ENCODE measurements at regions not wholly inside any gene's neighbourhood (a gene's known extent, or its start where the extent isn't known, plus 50 kb on each side); places are given as distances from the start of the nearest gene placed in this dataset.

GRCh38 chr13:109642358-109642757 lies 144.0 kb downstream of the IRS2 start:
- Histone ChIP-seq H3K9ac (ENCODE audit: low read depth, low read length) (no peak overlapping the region), H3K9me3 (ENCODE audit: insufficient read depth, low read depth, low read length) (peaks cover 25% of the 10 kb centered on the region), H3K27ac (ENCODE audit: low read length) (no peak overlapping the region), H3K4me1 (ENCODE audit: insufficient read depth, low read length) (no peaks in the 10 kb centered on the region), H3K36me3 (ENCODE audit: insufficient read depth, low read depth, low read length) (no peaks in the 10 kb centered on the region), H3K4me3 (ENCODE audit: low read length) (no peak overlapping the region), H3K27me3 (ENCODE audit: insufficient read depth, low read length) (no peaks in the 10 kb centered on the region)

GRCh38 chr13:109636736-109637135 lies 149.6 kb downstream of the IRS2 start:
- no peaks in the 10 kb centered on the region for H3K36me3 ChIP-seq (ENCODE audit: insufficient read depth, low read depth, low read length)
- H3K9me3 ChIP-seq (ENCODE audit: insufficient read depth, low read depth, low read length) = peaks cover 25% of the 10 kb centered on the region
- H3K27me3 ChIP-seq (ENCODE audit: insufficient read depth, low read length) = no peaks in the 10 kb centered on the region
- no peak overlapping the region for H3K9ac ChIP-seq (ENCODE audit: low read depth, low read length)
- H3K4me1 ChIP-seq (ENCODE audit: insufficient read depth, low read length) = no peaks in the 10 kb centered on the region
- H3K4me3 ChIP-seq (ENCODE audit: low read length) = no peak overlapping the region
- no peak overlapping the region for H3K27ac ChIP-seq (ENCODE audit: low read length)

DNA sequence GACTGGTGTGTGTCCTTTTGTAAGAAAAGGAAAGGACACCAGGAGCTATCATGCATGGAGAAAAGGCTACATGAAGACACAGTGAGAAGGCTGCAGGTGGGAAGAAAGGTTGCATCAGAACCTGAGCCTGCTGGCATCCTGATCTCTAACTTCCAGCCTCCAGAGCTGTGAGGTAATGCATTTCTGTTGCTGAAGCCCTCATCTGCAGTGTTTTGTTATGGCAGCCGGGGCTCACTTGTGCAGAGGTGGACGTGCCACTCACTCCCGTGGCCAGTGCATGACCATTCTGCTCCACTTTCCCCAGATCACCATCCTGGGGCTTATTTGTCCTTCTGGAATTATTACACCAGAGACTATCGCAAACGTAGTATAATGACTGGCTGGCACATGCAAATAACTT lies 155.3 kb downstream of the IRS2 start:
- Histone ChIP-seq H3K9ac (ENCODE audit: low read depth, low read length) (no peak overlapping the region), H3K27ac (ENCODE audit: low read length) (no peak overlapping the region), H3K4me3 (ENCODE audit: low read length) (no peak overlapping the region), H3K9me3 (ENCODE audit: insufficient read depth, low read depth, low read length) (no peaks in the 10 kb centered on the region), H3K4me1 (ENCODE audit: insufficient read depth, low read length) (no peaks in the 10 kb centered on the region), H3K36me3 (ENCODE audit: insufficient read depth, low read depth, low read length) (no peaks in the 10 kb centered on the region), H3K27me3 (ENCODE audit: insufficient read depth, low read length) (no peaks in the 10 kb centered on the region)

DNA sequence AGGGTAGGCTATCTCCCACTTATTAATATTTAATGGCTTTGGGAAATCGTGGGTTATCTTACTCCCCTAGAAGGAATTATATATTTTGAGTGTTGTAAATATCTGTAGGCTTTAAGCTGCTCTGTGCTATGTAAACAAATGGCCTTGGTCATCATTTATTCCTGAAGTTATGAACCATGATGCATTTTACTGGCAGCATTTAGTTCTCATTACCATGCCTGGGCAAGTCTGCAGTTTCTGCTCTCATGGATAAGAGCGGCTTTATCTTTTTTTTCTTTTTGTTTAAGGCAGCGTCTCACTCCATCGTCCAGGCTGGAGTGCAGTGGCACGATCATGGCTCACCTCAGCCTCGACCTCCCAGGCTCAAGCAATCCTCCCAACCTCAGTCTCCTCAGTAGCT lies 156.1 kb downstream of the IRS2 start:
- Histone ChIP-seq H3K4me1 (ENCODE audit: insufficient read depth, low read length) (no peaks in the 10 kb centered on the region), H3K9me3 (ENCODE audit: insufficient read depth, low read depth, low read length) (no peaks in the 10 kb centered on the region), H3K4me3 (ENCODE audit: low read length) (no peak overlapping the region), H3K36me3 (ENCODE audit: insufficient read depth, low read depth, low read length) (no peaks in the 10 kb centered on the region), H3K27ac (ENCODE audit: low read length) (no peak overlapping the region), H3K27me3 (ENCODE audit: insufficient read depth, low read length) (no peaks in the 10 kb centered on the region), H3K9ac (ENCODE audit: low read depth, low read length) (no peak overlapping the region)

- H3K27ac ChIP-seq (ENCODE audit: low read length) = no peak overlapping the region
- no peak overlapping the region for H3K9ac ChIP-seq (ENCODE audit: low read depth, low read length)
- no peak overlapping the region for H3K4me3 ChIP-seq (ENCODE audit: low read length)
- H3K4me1 ChIP-seq (ENCODE audit: insufficient read depth, low read length) = no peaks in the 10 kb centered on the region
- H3K36me3 ChIP-seq (ENCODE audit: insufficient read depth, low read depth, low read length) = no peaks in the 10 kb centered on the region
- no peaks in the 10 kb centered on the region for H3K27me3 ChIP-seq (ENCODE audit: insufficient read depth, low read length)
- no peaks in the 10 kb centered on the region for H3K9me3 ChIP-seq (ENCODE audit: insufficient read depth, low read depth, low read length)
Measured at GRCh38 chr13:109629737-109630136, 156.6 kb downstream of the IRS2 start.

- no peak overlapping the region for H3K9ac ChIP-seq (ENCODE audit: low read depth, low read length)
- H3K4me1 ChIP-seq (ENCODE audit: insufficient read depth, low read length) = no peaks in the 10 kb centered on the region
- no peaks in the 10 kb centered on the region for H3K36me3 ChIP-seq (ENCODE audit: insufficient read depth, low read depth, low read length)
- H3K27ac ChIP-seq (ENCODE audit: low read length) = no peak overlapping the region
- H3K4me3 ChIP-seq (ENCODE audit: low read length) = no peak overlapping the region
- no peaks in the 10 kb centered on the region for H3K27me3 ChIP-seq (ENCODE audit: insufficient read depth, low read length)
- no peaks in the 10 kb centered on the region for H3K9me3 ChIP-seq (ENCODE audit: insufficient read depth, low read depth, low read length)
Measured at GRCh38 chr13:109628251-109628699, 158.1 kb downstream of the IRS2 start.

- Histone ChIP-seq H3K27ac (ENCODE audit: low read length) (no peak overlapping the region), H3K4me3 (ENCODE audit: low read length) (no peak overlapping the region), H3K27me3 (ENCODE audit: insufficient read depth, low read length) (no peaks in the 10 kb centered on the region), H3K4me1 (ENCODE audit: insufficient read depth, low read length) (no peaks in the 10 kb centered on the region), H3K9ac (ENCODE audit: low read depth, low read length) (no peak overlapping the region), H3K9me3 (ENCODE audit: insufficient read depth, low read depth, low read length) (no peaks in the 10 kb centered on the region), H3K36me3 (ENCODE audit: insufficient read depth, low read depth, low read length) (no peaks in the 10 kb centered on the region)
Measured at GRCh38 chr13:109627649-109628048, 158.7 kb downstream of the IRS2 start.

DNA sequence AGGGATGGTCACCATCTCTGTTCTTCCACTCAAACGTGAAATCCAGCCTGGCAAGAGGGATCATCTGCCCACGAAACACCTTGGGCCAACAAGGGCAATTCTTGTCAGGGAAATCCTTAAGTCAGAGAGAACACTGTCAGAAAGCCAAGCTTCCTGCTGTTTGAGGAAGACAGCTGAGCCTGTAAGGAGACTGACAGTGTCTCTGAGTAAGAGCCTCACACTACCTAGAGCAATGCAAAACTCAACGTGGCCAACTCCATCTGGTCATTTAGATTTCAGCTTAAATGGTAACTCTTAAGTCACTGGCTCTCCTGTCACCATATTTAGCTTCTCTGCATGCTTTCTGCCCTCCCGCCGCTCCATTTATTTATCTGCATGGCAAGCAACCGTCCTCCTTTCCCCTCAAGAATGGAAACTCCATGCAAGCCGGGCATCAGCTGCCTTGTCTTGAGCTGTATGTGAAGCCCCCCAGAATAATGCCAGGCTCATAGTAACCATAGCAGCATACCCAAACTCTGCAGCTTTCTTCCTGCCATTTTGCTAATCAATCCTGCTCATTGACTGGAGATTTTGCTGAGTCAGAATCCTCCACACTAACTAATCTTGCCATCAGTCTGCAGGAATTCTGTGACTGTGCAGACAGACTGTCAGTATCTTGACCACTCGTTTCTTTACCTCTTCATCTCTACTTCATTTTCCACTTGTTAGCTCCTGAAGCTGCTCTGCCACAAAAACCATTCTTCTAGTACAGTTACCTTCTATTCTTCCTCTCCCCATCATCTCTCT lies 159.8 kb downstream of the IRS2 start:
- Histone ChIP-seq H3K9ac (ENCODE audit: low read depth, low read length) (no peak overlapping the region), H3K36me3 (ENCODE audit: insufficient read depth, low read depth, low read length) (no peaks in the 10 kb centered on the region), H3K27me3 (ENCODE audit: insufficient read depth, low read length) (no peaks in the 10 kb centered on the region), H3K4me3 (ENCODE audit: low read length) (no peak overlapping the region), H3K9me3 (ENCODE audit: insufficient read depth, low read depth, low read length) (no peaks in the 10 kb centered on the region), H3K27ac (ENCODE audit: low read length) (no peak overlapping the region), H3K4me1 (ENCODE audit: insufficient read depth, low read length) (no peaks in the 10 kb centered on the region)

DNA sequence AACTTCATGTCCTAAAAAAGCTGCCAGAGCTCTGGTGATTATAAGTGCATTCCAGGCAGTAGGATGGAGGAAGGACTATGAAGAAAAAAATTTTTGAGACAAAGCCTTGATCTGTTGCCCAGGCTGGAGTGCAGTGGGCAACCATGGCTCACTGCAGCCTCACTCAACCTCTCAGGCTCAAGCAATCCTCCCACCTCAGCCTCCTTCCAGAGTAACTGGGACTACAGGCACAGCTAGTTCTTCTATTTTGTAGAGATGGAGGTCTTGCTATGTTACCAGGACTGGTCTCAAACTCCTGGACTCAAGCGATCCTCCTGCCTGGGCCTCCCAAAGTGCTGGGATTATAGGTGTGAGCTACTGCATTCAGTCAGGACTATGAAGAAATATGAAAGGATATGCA lies 161.2 kb downstream of the IRS2 start:
- Histone ChIP-seq H3K27me3 (ENCODE audit: insufficient read depth, low read length) (no peaks in the 10 kb centered on the region), H3K27ac (ENCODE audit: low read length) (no peak overlapping the region), H3K4me3 (ENCODE audit: low read length) (no peak overlapping the region), H3K9me3 (ENCODE audit: insufficient read depth, low read depth, low read length) (no peaks in the 10 kb centered on the region), H3K36me3 (ENCODE audit: insufficient read depth, low read depth, low read length) (no peaks in the 10 kb centered on the region), H3K9ac (ENCODE audit: low read depth, low read length) (no peak overlapping the region), H3K4me1 (ENCODE audit: insufficient read depth, low read length) (no peaks in the 10 kb centered on the region)

DNA sequence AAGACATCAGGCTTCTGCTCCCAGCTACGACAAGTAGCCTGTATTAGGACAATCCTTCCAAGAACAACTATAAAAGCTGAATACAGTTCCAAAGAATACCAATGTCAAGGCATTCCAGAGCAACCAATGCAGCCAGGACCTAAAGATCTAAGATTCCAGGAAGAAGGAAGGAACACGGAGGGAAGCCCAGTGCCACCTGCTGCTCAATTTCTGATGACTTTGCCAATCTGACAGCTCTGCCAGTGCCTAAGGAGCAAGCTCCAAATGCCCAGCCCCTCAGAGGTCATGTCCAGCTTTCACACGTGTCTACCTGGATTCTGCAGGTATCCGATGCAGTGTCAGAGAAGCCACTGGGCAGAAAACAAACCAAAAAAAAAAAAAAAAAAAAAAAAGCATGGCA lies 164.4 kb downstream of the IRS2 start:
- H3K27ac ChIP-seq (ENCODE audit: low read length) = no peak overlapping the region
- H3K4me1 ChIP-seq (ENCODE audit: insufficient read depth, low read length) = no peaks in the 10 kb centered on the region
- H3K9me3 ChIP-seq (ENCODE audit: insufficient read depth, low read depth, low read length) = no peaks in the 10 kb centered on the region
- H3K36me3 ChIP-seq (ENCODE audit: insufficient read depth, low read depth, low read length) = no peaks in the 10 kb centered on the region
- no peaks in the 10 kb centered on the region for H3K27me3 ChIP-seq (ENCODE audit: insufficient read depth, low read length)
- no peak overlapping the region for H3K4me3 ChIP-seq (ENCODE audit: low read length)
- no peak overlapping the region for H3K9ac ChIP-seq (ENCODE audit: low read depth, low read length)

GRCh38 chr13:109615721-109616420 lies 170.5 kb downstream of the IRS2 start:
- Histone ChIP-seq H3K4me1 (ENCODE audit: insufficient read depth, low read length) (0 out of 2 replicates have a peak, but pooled peaks cover 3% of the 10 kb centered on the region), H3K4me3 (ENCODE audit: low read length) (no peak overlapping the region), H3K27me3 (ENCODE audit: insufficient read depth, low read length) (no peaks in the 10 kb centered on the region), H3K27ac (ENCODE audit: low read length) (no peak overlapping the region), H3K9ac (ENCODE audit: low read depth, low read length) (no peak overlapping the region), H3K36me3 (ENCODE audit: insufficient read depth, low read depth, low read length) (no peaks in the 10 kb centered on the region), H3K9me3 (ENCODE audit: insufficient read depth, low read depth, low read length) (no peaks in the 10 kb centered on the region)

All from iPS-20b (cell line).